Uterus (tissue), 3 donors: ENCODE measurements at regions not wholly inside any gene's neighbourhood (a gene's known extent, or its start where the extent isn't known, plus 50 kb on each side); places are given as distances from the start of the nearest gene placed in this dataset.

Source experiments
- DNase-seq, 2 donors: peaks; one replicate each; pipeline ENCODE4 v3.0.0-alpha.2; 2019 to 2020
- H3K27ac ChIP-seq, 2 donors: fragments of 200-600 bp; sonication (generic); 1 replicate in 1 of 2; 2 replicates in 1 of 2; pipeline ENCODE4 v1.5.1; 2016 to 2018
- H3K27me3 ChIP-seq, 2 donors: fragments of 200-600 bp; sonication (generic); one replicate each; pipeline ENCODE4 v1.5.1; 2018 to 2019; ENCODE audit warnings: control low read depth in 1 of 2
- H3K36me3 ChIP-seq, 2 donors: fragments of 200-600 bp; sonication (generic); one replicate each; pipeline ENCODE4 v1.5.1; 2019; ENCODE audit warnings: control low read depth in 1 of 2
- H3K4me1 ChIP-seq, 2 donors: fragments of 200-600 bp; sonication (generic); one replicate each; pipeline ENCODE4 v1.5.1; 2018 to 2019; ENCODE audit warnings: control low read depth in 1 of 2
- H3K4me3 ChIP-seq, 2 donors: fragments of 200-600 bp; sonication (generic); 1 replicate in 1 of 2; 2 replicates in 1 of 2; pipeline ENCODE4 v1.5.1; 2018 to 2019; ENCODE audit warnings: mild to moderate bottlenecking in 1 of 2
- H3K9me3 ChIP-seq, 2 donors: fragments of 200-600 bp; sonication (generic); one replicate each; pipeline ENCODE4 v1.5.1; 2019; ENCODE audit warnings: control low read depth in 1 of 2
- POLR2A ChIP-seq, 2 donors: fragments of 450-650 bp; IDR thresholded peaks; one replicate each; pipeline ENCODE4 v1.6.1; 2016; ENCODE audit warnings: antibody characterized with exemption in 2 of 2, mild to moderate bottlenecking in 1 of 2, moderate library complexity in 1 of 2
- intact Hi-C: fragments of 100-400 bp; cut with DNase I; formaldehyde crosslinking; loops from one replicate; pipeline ENCODE4 v1.15.1; 2023; ENCODE audit warnings: low total_unique reads
- TF ChIP-seq, protein P1 (sequence below), 4 experiments: fragments of 200-600 bp in 2 of 4; fragments of 450-650 bp in 2 of 4; sonication (generic) in 2 of 4; IDR thresholded peaks; one replicate each; pipeline ENCODE4 v1.5.1; 2016 to 2019; ENCODE audit warnings: antibody characterized with exemption in 4 of 4, mild to moderate bottlenecking in 2 of 4, moderate library complexity in 1 of 4
- donor health status: DM: yes; HTN: yes; CAD: no.

DNA sequence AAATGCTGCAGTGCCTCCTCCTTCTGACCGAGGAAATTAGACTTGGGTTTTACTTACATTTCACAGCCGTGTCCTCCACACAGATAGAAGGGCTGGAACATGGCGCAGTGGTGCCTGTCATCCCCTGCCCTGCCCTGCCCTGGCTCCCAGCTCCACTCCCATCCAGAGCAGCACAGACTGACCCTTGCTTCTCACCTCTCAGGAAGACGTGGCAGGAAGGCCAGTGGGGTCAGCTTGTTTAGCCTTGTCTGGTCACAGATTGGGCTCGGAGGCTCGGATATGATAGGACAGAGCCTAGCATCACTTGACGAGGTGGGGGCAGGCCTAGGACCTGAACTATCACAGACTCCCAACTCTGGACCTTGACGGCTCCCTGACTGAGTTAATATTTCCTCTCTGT, 88.5 kb downstream of the LINGO1 start:
- Histone ChIP-seq H3K27ac (no peak overlapping the region), H3K27me3 (no peaks in the 10 kb centered on the region), H3K4me3 (no peak overlapping the region), H3K36me3 (no peaks in the 10 kb centered on the region), H3K4me1 (no peaks in the 10 kb centered on the region), H3K9me3 (no peaks in the 10 kb centered on the region)
- no peak for TF ChIP-seq POLR2A (IDR thresholded peaks at IDR 0.05)
- TF ChIP-seq, protein P1, sequence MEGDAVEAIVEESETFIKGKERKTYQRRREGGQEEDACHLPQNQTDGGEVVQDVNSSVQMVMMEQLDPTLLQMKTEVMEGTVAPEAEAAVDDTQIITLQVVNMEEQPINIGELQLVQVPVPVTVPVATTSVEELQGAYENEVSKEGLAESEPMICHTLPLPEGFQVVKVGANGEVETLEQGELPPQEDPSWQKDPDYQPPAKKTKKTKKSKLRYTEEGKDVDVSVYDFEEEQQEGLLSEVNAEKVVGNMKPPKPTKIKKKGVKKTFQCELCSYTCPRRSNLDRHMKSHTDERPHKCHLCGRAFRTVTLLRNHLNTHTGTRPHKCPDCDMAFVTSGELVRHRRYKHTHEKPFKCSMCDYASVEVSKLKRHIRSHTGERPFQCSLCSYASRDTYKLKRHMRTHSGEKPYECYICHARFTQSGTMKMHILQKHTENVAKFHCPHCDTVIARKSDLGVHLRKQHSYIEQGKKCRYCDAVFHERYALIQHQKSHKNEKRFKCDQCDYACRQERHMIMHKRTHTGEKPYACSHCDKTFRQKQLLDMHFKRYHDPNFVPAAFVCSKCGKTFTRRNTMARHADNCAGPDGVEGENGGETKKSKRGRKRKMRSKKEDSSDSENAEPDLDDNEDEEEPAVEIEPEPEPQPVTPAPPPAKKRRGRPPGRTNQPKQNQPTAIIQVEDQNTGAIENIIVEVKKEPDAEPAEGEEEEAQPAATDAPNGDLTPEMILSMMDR (IDR thresholded peaks at IDR 0.05), result no peak
- intact Hi-C loops, result loop anchor here (10.0 kb wide), 1 partner anchor 429 kb away; no protein-coding TSS in a partner anchor
- no peak for DNase-seq

- TF ChIP-seq, protein P1 (IDR thresholded peaks at IDR 0.05), result peak; percentile 96 to 99 (median 98)
- TF ChIP-seq POLR2A (IDR thresholded peaks at IDR 0.05), result peak in 1 of 2 donors; percentile 38
- DNase-seq, result peak; percentile 82 to 89
- Histone ChIP-seq H3K4me1 (no peaks in the 10 kb centered on the region), H3K36me3 (no peaks in the 10 kb centered on the region), H3K27me3 (no peaks in the 10 kb centered on the region), H3K4me3 (peak overlapping the region in 1 of 2 donors; percentile 26), H3K9me3 (no peaks in the 10 kb centered on the region), H3K27ac (peak overlapping the region; percentile 60 to 68)
- intact Hi-C loops, result loop anchor here (10.0 kb wide), 1 partner anchor 429 kb away; no protein-coding TSS in a partner anchor
Measured at GRCh38 chr15:77543159-77543882, 89.4 kb downstream of the LINGO1 start.

GRCh38 chr15:77542491-77543001, 90.2 kb downstream of the LINGO1 start:
- intact Hi-C loops, result loop anchor here (10.0 kb wide), 1 partner anchor 428 kb away; no protein-coding TSS in a partner anchor
- TF ChIP-seq POLR2A (IDR thresholded peaks at IDR 0.05), result no peak
- TF ChIP-seq, protein P1 (IDR thresholded peaks at IDR 0.05), result no peak
- Histone ChIP-seq H3K4me1 (no peaks in the 10 kb centered on the region), H3K36me3 (no peaks in the 10 kb centered on the region), H3K27me3 (no peaks in the 10 kb centered on the region), H3K27ac (peak overlapping the region; percentile 60 to 68), H3K4me3 (no peak overlapping the region), H3K9me3 (no peaks in the 10 kb centered on the region)
- no peak for DNase-seq

- H3K27me3 ChIP-seq, result no peaks in the 10 kb centered on the region
- DNase-seq, result no peak
- no peak for TF ChIP-seq POLR2A (IDR thresholded peaks at IDR 0.05)
- TF ChIP-seq, protein P1 (IDR thresholded peaks at IDR 0.05), result no peak
- no peaks in the 10 kb centered on the region for H3K9me3 ChIP-seq
- peak overlapping the region; percentile 29 to 60 for H3K27ac ChIP-seq
- no peaks in the 10 kb centered on the region for H3K4me1 ChIP-seq
- no peak overlapping the region for H3K4me3 ChIP-seq
- intact Hi-C loops, result loop anchor here (10.0 kb wide), 1 partner anchor 427 kb away; no protein-coding TSS in a partner anchor
- no peaks in the 10 kb centered on the region for H3K36me3 ChIP-seq
Measured at GRCh38 chr15:77541421-77542181, 91.1 kb downstream of the LINGO1 start.
